Prostate gland (tissue), 2 donors: ENCODE measurements at regions not wholly inside any gene's neighbourhood (a gene's known extent, or its start where the extent isn't known, plus 50 kb on each side); places are given as distances from the start of the nearest gene placed in this dataset.

Experiments
- CTCF ChIP-seq, 4 experiments: fragments of 200-600 bp in 2 of 4; fragments of 450-650 bp in 2 of 4; sonication (generic) in 2 of 4; IDR thresholded peaks; 1 replicate in 3 of 4; 2 replicates in 1 of 4; pipeline ENCODE4 v1.5.1; 2016 to 2019; ENCODE audit warnings: antibody characterized with exemption in 4 of 4, mild to moderate bottlenecking in 2 of 4, moderate library complexity in 2 of 4
- POLR2A ChIP-seq: fragments of 450-650 bp; IDR thresholded peaks from one replicate; pipeline ENCODE4 v1.6.1; 2016; ENCODE audit warnings: antibody characterized with exemption, mild to moderate bottlenecking

DNA sequence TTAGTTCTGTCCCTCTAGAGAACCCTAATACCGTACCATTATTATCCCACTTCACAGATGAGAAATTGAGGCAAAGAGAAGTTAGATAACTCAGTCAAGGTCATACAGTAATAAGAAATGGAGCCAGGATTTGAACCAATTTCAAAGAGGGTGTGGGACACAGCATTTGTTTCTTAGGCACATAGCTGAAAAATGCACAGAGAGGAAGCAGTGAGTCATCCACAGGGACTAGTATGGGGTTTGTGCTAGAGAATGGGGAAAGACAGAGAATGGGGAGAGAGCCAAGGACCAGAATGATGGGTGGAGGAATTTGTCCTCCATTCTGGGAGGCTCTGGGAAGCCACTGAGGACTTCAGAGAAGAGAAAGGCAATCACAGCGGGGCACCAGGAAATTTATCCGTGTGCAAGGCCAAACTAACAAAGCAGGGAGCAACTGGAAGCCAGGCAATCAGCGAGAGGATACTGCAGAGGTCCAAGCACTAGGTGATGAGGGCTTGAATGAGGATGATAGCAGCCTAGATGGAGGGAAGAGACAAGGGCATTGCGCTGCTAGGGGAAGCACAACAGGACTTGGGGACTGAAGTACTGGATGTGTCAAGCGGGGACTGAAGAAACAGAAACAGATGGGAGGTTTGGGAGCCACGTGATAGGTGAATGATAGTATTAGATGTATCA lies 78.1 kb upstream of the ZFHX3 start:
- TF ChIP-seq CTCF (IDR thresholded peaks at IDR 0.05) (no peak), POLR2A (no peak)
